A549 (cell line): ENCODE measurements at regions not wholly inside any gene's neighbourhood (a gene's known extent, or its start where the extent isn't known, plus 50 kb on each side); places are given as distances from the start of the nearest gene placed in this dataset.

Source experiments
- ATAC-seq, 2 experiments: fragments of 200-7000 bp in 1 of 2; fragments of >200 bp in 1 of 2; cut with Nextera tagmentation in 1 of 2; cut with Tn5 transposase in 1 of 2; 3 replicates each; pipeline versions ENCODE4 v1.8.0 to v1.9.1; 2018 to 2020; ENCODE audit warnings: mild to moderate bottlenecking in 1 of 2, moderate library complexity in 1 of 2
- CTCF ChIA-PET: fragments of 300-600 bp; sonication (Branson Sonifier 250); formaldehyde crosslinking; extraction: SDS; loops from one replicate; lab custom pipeline; 2021; ENCODE audit warnings: antibody characterized with exemption, inconsistent platforms; lab: Yijun Ruan, JAX
- POLR2A ChIA-PET: fragments of 350-600 bp; formaldehyde crosslinking; extraction: SDS; loops from one replicate; lab custom pipeline; 2021; ENCODE audit warnings: antibody characterized with exemption, inconsistent platforms; lab: Yijun Ruan, JAX
- DNase-seq, 2 experiments: peaks; one replicate each; pipeline versions ENCODE4 v3.0.0 to v3.0.0-alpha.2; 2011 to 2016; ENCODE audit warnings: low read depth in 1 of 2, low spot score in 1 of 2
- FAIRE-seq: peaks from 2 replicates; lab custom pipeline; 2011; peaks lifted over from hg19 to GRCh38; lab: Jason Lieb, UNC
- H3K27ac ChIP-seq, 2 experiments: fragments of >200 bp; sonication (Bioruptor Twin); formaldehyde crosslinking; 3 replicates each; pipeline ENCODE4 v1.5.1; 2016 to 2017
- H3K4me1 ChIP-seq: fragments of >200 bp; sonication (Bioruptor Twin); formaldehyde crosslinking; 3 replicates; pipeline ENCODE4 v1.6.1; 2016
- H3K4me2 ChIP-seq: fragments of >200 bp; sonication (Bioruptor Twin); formaldehyde crosslinking; 3 replicates; pipeline ENCODE4 v1.6.1; 2016
- H3K4me3 ChIP-seq: fragments of >200 bp; sonication (Bioruptor Twin); formaldehyde crosslinking; 3 replicates; pipeline ENCODE4 v1.5.1; 2016
- H3K9me3 ChIP-seq: fragments of >200 bp; sonication (Bioruptor Twin); formaldehyde crosslinking; 3 replicates; pipeline ENCODE4 v1.6.1; 2016
- BHLHE40 ChIP-seq: IDR thresholded peaks from 2 replicates; pipeline ENCODE4 v1.6.1; 2012; ENCODE audit warnings: low read depth, low read length, inconsistent platforms
- CEBPB ChIP-seq, 2 experiments: fragments of >200 bp in 1 of 2; sonication (Bioruptor Twin) in 1 of 2; formaldehyde crosslinking in 1 of 2; IDR thresholded peaks; 2 replicates each; pipeline ENCODE4 v1.6.1; 2012 to 2016
- CHD2 ChIP-seq: fragments of 150-350 bp; IDR thresholded peaks from 2 replicates; pipeline ENCODE4 v1.6.1; 2014; ENCODE audit warnings: low read length; ENCODE audit not compliant: partially characterized antibody
- ESRRA ChIP-seq: fragments of 150-350 bp; IDR thresholded peaks from 2 replicates; pipeline ENCODE4 v1.6.1; 2014; ENCODE audit warnings: mild to moderate bottlenecking, low read length, borderline replicate concordance
- FOSB ChIP-seq: fragments of 250-450 bp; sonication (Bioruptor Pico); IDR thresholded peaks from 2 replicates; pipeline ENCODE4 v1.5.0; 2020; ENCODE audit warnings: mild to moderate bottlenecking, moderate library complexity
- FOSL2 ChIP-seq, 2 experiments: fragments of 450-650 bp in 1 of 2; fragments of >200 bp in 1 of 2; sonication (Bioruptor Twin) in 1 of 2; formaldehyde crosslinking; IDR thresholded peaks; 2 replicates each; pipeline versions ENCODE4 v1.5.0 to v1.6.1; 2016 to 2020; ENCODE audit warnings: mild to moderate bottlenecking in 1 of 2, moderate library complexity in 1 of 2
- FOXS1 ChIP-seq: fragments of 250-450 bp; sonication (Bioruptor Pico); IDR thresholded peaks from 2 replicates; pipeline ENCODE4 v1.5.0; 2020; ENCODE audit warnings: mild to moderate bottlenecking, moderate library complexity
- GATA3 ChIP-seq: IDR thresholded peaks from 2 replicates; pipeline ENCODE4 v1.6.1; 2012; ENCODE audit warnings: borderline replicate concordance
- HDAC2 ChIP-seq: fragments of 200-600 bp; sonication (generic); IDR thresholded peaks from 2 replicates; pipeline ENCODE4 v1.6.1; 2016
- HEYL ChIP-seq: fragments of 250-450 bp; sonication (Bioruptor Pico); IDR thresholded peaks from 2 replicates; pipeline ENCODE4 v1.8.0; 2021; ENCODE audit warnings: mild to moderate bottlenecking, moderate library complexity
- HOXB13 ChIP-seq: fragments of 250-450 bp; sonication (Bioruptor Pico); IDR thresholded peaks from 2 replicates; pipeline ENCODE4 v1.5.0; 2020; ENCODE audit warnings: low read depth, mild to moderate bottlenecking, moderate library complexity
- HOXB5 ChIP-seq: fragments of 250-450 bp; sonication (Bioruptor Pico); IDR thresholded peaks from 2 replicates; pipeline ENCODE4 v1.5.0; 2020; ENCODE audit warnings: mild to moderate bottlenecking, moderate library complexity
- JUN ChIP-seq, 2 experiments: fragments of >200 bp; sonication (Bioruptor Twin); formaldehyde crosslinking; IDR thresholded peaks; 2 replicates in 1 of 2; 3 replicates in 1 of 2; pipeline ENCODE4 v1.6.1; 2016 to 2017
- KDM1A ChIP-seq: fragments of 200-600 bp; sonication (generic); IDR thresholded peaks from 2 replicates; pipeline ENCODE4 v1.6.1; 2016; ENCODE audit warnings: low read depth, mild to moderate bottlenecking
- MAZ ChIP-seq: fragments of 150-350 bp; IDR thresholded peaks from 2 replicates; pipeline ENCODE4 v1.6.1; 2014; ENCODE audit warnings: antibody characterized with exemption, low read depth, low read length, borderline replicate concordance
- NPAS2 ChIP-seq: fragments of 250-450 bp; sonication (Bioruptor Pico); IDR thresholded peaks from 2 replicates; pipeline ENCODE4 v1.8.0; 2022; ENCODE audit warnings: mild to moderate bottlenecking, moderate library complexity, borderline replicate concordance
- NR3C1 ChIP-seq: fragments of >200 bp; sonication (Bioruptor Twin); formaldehyde crosslinking; IDR thresholded peaks from 3 replicates; pipeline ENCODE4 v1.6.1; 2017
- RAD21 ChIP-seq, 2 experiments: fragments of >200 bp in 1 of 2; sonication (Bioruptor Twin) in 1 of 2; formaldehyde crosslinking in 1 of 2; IDR thresholded peaks in 1 of 2; conservative IDR thresholded peaks in 1 of 2; 2 replicates in 1 of 2; 3 replicates in 1 of 2; pipeline ENCODE4 v1.6.1; 2012 to 2018; ENCODE audit warnings: inconsistent platforms in 1 of 2
- RARB ChIP-seq: fragments of 250-450 bp; sonication (Bioruptor Pico); IDR thresholded peaks from 2 replicates; pipeline ENCODE4 v1.8.0; 2021; ENCODE audit warnings: mild to moderate bottlenecking, moderate library complexity
- RFX5 ChIP-seq: fragments of 450-650 bp; IDR thresholded peaks from 2 replicates; pipeline ENCODE4 v1.7.1; 2014; ENCODE audit warnings: antibody characterized with exemption, mild to moderate bottlenecking, moderate library complexity
- TP53 ChIP-seq: fragments of 250-450 bp; sonication (Bioruptor Pico); IDR thresholded peaks from 2 replicates; pipeline ENCODE4 v1.5.0; 2021; ENCODE audit warnings: mild to moderate bottlenecking, moderate library complexity
- ZC3H11A ChIP-seq: fragments of 450-650 bp; IDR thresholded peaks from 2 replicates; pipeline ENCODE4 v1.6.1; 2014; ENCODE audit warnings: antibody characterized with exemption, mild to moderate bottlenecking
- ZFP36 ChIP-seq: fragments of 450-650 bp; IDR thresholded peaks from 2 replicates; pipeline ENCODE4 v1.6.1; 2014; ENCODE audit warnings: borderline replicate concordance; ENCODE audit not compliant: partially characterized antibody
- ZNF302 ChIP-seq: fragments of 250-450 bp; sonication (Bioruptor Pico); IDR thresholded peaks from 2 replicates; pipeline ENCODE4 v1.9.0; 2021; ENCODE audit warnings: inconsistent platforms, mild to moderate bottlenecking, moderate library complexity
- ZSCAN20 ChIP-seq: fragments of 250-450 bp; sonication (Bioruptor Pico); IDR thresholded peaks from 2 replicates; pipeline ENCODE4 v1.8.0; 2022; ENCODE audit warnings: mild to moderate bottlenecking, moderate library complexity
- whole genome bisulfite sequencing: methylation state at CpG from one replicate; pipeline ENCODE4 v1.1.6; 2017; ENCODE audit errors: missing lambda C conversion rate; 5-methylcytosine and 5-hydroxymethylcytosine counted together
- TF ChIP-seq, protein P1 (sequence below): IDR thresholded peaks from 2 replicates; pipeline ENCODE4 v1.6.1; 2012; ENCODE audit warnings: low read depth, borderline replicate concordance
- TF ChIP-seq, protein P2 (sequence below): IDR thresholded peaks from 2 replicates; pipeline ENCODE4 v1.6.1; 2012
- TF ChIP-seq, protein P3 (sequence below): fragments of >200 bp; sonication (Bioruptor Twin); formaldehyde crosslinking; IDR thresholded peaks from 3 replicates; pipeline ENCODE4 v1.5.1; 2016

DNA sequence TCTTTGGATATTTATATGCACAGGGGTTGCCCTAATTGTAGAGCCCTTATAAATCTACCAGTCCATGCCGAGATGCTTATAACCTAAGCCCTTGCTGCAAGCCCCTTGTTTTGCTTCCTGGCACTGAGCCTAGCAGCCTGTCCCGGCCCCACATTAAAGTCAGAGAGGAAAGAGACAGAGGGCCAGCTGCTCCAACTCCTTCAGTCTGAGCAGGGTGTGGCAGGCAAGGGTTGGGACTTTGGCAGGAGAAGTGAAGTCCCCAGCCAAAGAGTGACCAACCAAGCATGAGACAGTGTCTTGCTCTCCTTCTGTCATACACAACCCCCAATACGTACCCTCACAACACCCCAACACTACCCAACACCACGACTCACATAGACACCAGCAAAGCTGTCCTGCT, 54.7 kb upstream of the FZD7 start:
- no peak overlapping the region for H3K27ac ChIP-seq
- H3K9me3 ChIP-seq, result no peaks in the 10 kb centered on the region
- FAIRE-seq (no peak), DNase-seq (no peak), ATAC-seq (no peak)
- peaks cover 15% of the 10 kb centered on the region for H3K4me1 ChIP-seq
- H3K4me3 ChIP-seq, result no peak overlapping the region
- TF ChIP-seq RAD21 (conservative IDR thresholded peaks at IDR 0.05 in 1 of 2, IDR thresholded peaks at IDR 0.05 in 1 of 2) (no peak), FOSL2 (IDR thresholded peaks at IDR 0.05) (no peak), FOSL2 (CRISPR knock-in tag; IDR thresholded peaks at IDR 0.05) (no peak), RFX5 (no peak), HEYL (CRISPR knock-in tag) (no peak), CEBPB (IDR thresholded peaks at IDR 0.05) (no peak), ZFP36 (no peak), FOSB (CRISPR knock-in tag) (no peak), NR3C1 (no peak), HDAC2 (no peak)
- TF ChIP-seq, protein P1, sequence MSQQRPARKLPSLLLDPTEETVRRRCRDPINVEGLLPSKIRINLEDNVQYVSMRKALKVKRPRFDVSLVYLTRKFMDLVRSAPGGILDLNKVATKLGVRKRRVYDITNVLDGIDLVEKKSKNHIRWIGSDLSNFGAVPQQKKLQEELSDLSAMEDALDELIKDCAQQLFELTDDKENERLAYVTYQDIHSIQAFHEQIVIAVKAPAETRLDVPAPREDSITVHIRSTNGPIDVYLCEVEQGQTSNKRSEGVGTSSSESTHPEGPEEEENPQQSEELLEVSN, result no peak
- TF ChIP-seq, protein P2, sequence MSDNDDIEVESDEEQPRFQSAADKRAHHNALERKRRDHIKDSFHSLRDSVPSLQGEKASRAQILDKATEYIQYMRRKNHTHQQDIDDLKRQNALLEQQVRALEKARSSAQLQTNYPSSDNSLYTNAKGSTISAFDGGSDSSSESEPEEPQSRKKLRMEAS, result no peak
- CTCF ChIA-PET, result interaction anchor here (1.2 kb wide), 1 partner anchor 118 kb away, joined by 4 read pairs; no protein-coding TSS in a partner anchor
- no peak overlapping the region for H3K4me2 ChIP-seq
- WGBS, result 39% methylated on average over 4 of the region's 4 CpGs
- POLR2A ChIA-PET, result no interaction called here

DNA sequence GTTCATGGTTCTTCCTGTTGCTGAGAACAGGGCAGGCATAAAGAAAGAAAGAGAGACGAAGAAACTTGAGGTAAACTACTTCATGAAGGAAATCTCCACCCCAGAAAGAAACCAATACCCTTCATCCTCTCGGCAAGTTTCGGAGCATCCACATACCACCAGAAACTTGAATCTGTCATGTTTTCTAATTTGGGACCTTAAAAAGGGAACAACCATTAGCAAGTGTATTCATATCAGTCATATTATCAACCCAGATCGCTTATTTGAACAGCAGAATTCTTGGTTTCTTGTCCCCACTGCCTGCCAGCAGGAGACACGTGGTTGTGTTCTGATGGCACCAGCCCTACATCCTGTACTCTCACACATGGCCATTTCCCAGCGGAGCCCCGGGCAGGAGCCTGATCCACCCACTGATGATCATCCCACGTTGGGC, 53.2 kb upstream of the FZD7 start:
- CTCF ChIA-PET, result interaction anchor here (0.5 to 1.1 kb wide), 2 partner anchors 10 to 263 kb away, joined by 3 read pairs; no protein-coding TSS in a partner anchor
- TF ChIP-seq MAZ (no peak), CHD2 (no peak)
- FAIRE-seq, result no peak
- Histone ChIP-seq H3K9me3 (no peaks in the 10 kb centered on the region), H3K27ac (no peak overlapping the region), H3K4me3 (no peak overlapping the region), H3K4me2 (no peak overlapping the region), H3K4me1 (peaks cover 7% of the 10 kb centered on the region)
- ATAC-seq, result no peak
- WGBS, result 71% methylated on average over 8 of the region's 8 CpGs
- no peak for DNase-seq
- POLR2A ChIA-PET, result no interaction called here

DNA sequence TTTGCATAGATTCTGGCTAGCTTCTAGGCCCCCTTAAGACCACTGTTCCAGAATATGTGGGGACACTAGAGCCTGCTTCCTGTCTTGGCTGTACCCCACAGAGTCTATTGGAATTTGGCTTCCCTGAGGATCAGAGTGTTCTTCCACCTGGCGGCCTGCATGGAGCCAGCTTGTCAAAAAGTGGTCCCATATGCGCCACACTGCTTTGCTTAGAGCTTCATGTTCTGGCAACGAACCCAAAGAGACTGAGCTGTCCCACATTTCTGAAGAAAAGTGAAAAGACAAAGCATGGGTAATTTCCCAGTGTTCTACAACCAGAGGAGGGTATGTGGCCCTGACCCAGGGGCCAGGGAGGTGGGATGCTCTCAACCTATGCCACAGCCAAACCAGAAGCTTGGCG, 52.7 kb upstream of the FZD7 start:
- no peaks in the 10 kb centered on the region for H3K9me3 ChIP-seq
- 0 out of 3 replicates have a peak, but pooled peaks cover 2% of the 10 kb centered on the region for H3K4me1 ChIP-seq
- H3K4me2 ChIP-seq, result no peak overlapping the region
- no peak for TF ChIP-seq FOSL2 (IDR thresholded peaks at IDR 0.05)
- TF ChIP-seq FOSL2 (CRISPR knock-in tag; IDR thresholded peaks at IDR 0.05), result no peak
- TF ChIP-seq ZNF302 (CRISPR knock-in tag), result no peak
- TF ChIP-seq ZFP36, result no peak
- TF ChIP-seq RARB (CRISPR knock-in tag), result no peak
- no peak for TF ChIP-seq HOXB5 (CRISPR knock-in tag)
- TF ChIP-seq HOXB13 (CRISPR knock-in tag), result no peak
- TF ChIP-seq NPAS2 (CRISPR knock-in tag), result no peak
- TF ChIP-seq ZSCAN20 (CRISPR knock-in tag), result no peak
- no peak for TF ChIP-seq ZC3H11A
- TF ChIP-seq FOXS1, result no peak
- TF ChIP-seq CEBPB (IDR thresholded peaks at IDR 0.05), result no peak
- no peak for TF ChIP-seq NR3C1
- no peak for TF ChIP-seq RAD21 (conservative IDR thresholded peaks at IDR 0.05 in 1 of 2, IDR thresholded peaks at IDR 0.05 in 1 of 2)
- no peak for TF ChIP-seq BHLHE40
- TF ChIP-seq, protein P3, sequence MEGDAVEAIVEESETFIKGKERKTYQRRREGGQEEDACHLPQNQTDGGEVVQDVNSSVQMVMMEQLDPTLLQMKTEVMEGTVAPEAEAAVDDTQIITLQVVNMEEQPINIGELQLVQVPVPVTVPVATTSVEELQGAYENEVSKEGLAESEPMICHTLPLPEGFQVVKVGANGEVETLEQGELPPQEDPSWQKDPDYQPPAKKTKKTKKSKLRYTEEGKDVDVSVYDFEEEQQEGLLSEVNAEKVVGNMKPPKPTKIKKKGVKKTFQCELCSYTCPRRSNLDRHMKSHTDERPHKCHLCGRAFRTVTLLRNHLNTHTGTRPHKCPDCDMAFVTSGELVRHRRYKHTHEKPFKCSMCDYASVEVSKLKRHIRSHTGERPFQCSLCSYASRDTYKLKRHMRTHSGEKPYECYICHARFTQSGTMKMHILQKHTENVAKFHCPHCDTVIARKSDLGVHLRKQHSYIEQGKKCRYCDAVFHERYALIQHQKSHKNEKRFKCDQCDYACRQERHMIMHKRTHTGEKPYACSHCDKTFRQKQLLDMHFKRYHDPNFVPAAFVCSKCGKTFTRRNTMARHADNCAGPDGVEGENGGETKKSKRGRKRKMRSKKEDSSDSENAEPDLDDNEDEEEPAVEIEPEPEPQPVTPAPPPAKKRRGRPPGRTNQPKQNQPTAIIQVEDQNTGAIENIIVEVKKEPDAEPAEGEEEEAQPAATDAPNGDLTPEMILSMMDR, result no peak
- TF ChIP-seq TP53 (CRISPR knock-in tag), result no peak
- TF ChIP-seq KDM1A, result no peak
- TF ChIP-seq GATA3, result no peak
- TF ChIP-seq ESRRA, result no peak
- no peak for TF ChIP-seq JUN (IDR thresholded peaks at IDR 0.05)
- ChIA-PET CTCF (interaction anchor here (0.5 to 1.1 kb wide), 3 partner anchors 11 to 264 kb away, joined by 3 read pairs; no protein-coding TSS in a partner anchor), POLR2A (no interaction called here)
- ATAC-seq (no peak), FAIRE-seq (no peak), DNase-seq (no peak)
- WGBS, result 57% methylated on average over 4 of the region's 4 CpGs
- no peak overlapping the region for H3K4me3 ChIP-seq
- H3K27ac ChIP-seq, result no peak overlapping the region
